ENCODE measurements at regions not wholly inside any gene's neighbourhood (a gene's known extent, or its start where the extent isn't known, plus 50 kb on each side); places are given as distances from the start of the nearest gene placed in this dataset.

GRCh38 chr3:104610730-104611652, 755.7 kb upstream of the ALCAM start:
- no peak for DNase-seq

- DNase-seq, result no peak
Measured at GRCh38 chr3:104612218-104612617, 754.5 kb upstream of the ALCAM start.

- no peak for DNase-seq
Measured at GRCh38 chr3:104614564-104614963, 752.1 kb upstream of the ALCAM start.

GRCh38 chr3:104628185-104628789, 738.4 kb upstream of the ALCAM start:
- no peak for DNase-seq

- no peak for DNase-seq
Measured at GRCh38 chr3:104629038-104629437, 737.7 kb upstream of the ALCAM start.

GRCh38 chr3:104631254-104631653, 735.5 kb upstream of the ALCAM start:
- DNase-seq, result no peak

- DNase-seq, result no peak
Measured at GRCh38 chr3:104632521-104632920, 734.2 kb upstream of the ALCAM start.

- no peak for DNase-seq
Measured at GRCh38 chr3:104632947-104633346, 733.8 kb upstream of the ALCAM start.

GRCh38 chr3:104635872-104636580, 730.7 kb upstream of the ALCAM start:
- DNase-seq, result no peak

GRCh38 chr3:104642827-104643226, 723.9 kb upstream of the ALCAM start:
- no peak for DNase-seq

GRCh38 chr3:104646196-104646595, 720.5 kb upstream of the ALCAM start:
- DNase-seq, result no peak

- DNase-seq, result no peak
Measured at GRCh38 chr3:104648823-104649222, 717.9 kb upstream of the ALCAM start.

GRCh38 chr3:104669083-104669482, 697.6 kb upstream of the ALCAM start:
- no peak for DNase-seq

GRCh38 chr3:104672331-104672730, 694.4 kb upstream of the ALCAM start:
- DNase-seq, result no peak

- no peak for DNase-seq
Measured at GRCh38 chr3:104673981-104674380, 692.7 kb upstream of the ALCAM start.

GRCh38 chr3:104676241-104676640, 690.5 kb upstream of the ALCAM start:
- no peak for DNase-seq

GRCh38 chr3:104677932-104678331, 688.8 kb upstream of the ALCAM start:
- no peak for DNase-seq

GRCh38 chr3:104685492-104685891, 681.2 kb upstream of the ALCAM start:
- DNase-seq, result no peak

- no peak for DNase-seq
Measured at GRCh38 chr3:104687362-104687761, 679.3 kb upstream of the ALCAM start.

- DNase-seq, result no peak
Measured at GRCh38 chr3:104696470-104696869, 670.2 kb upstream of the ALCAM start.

- no peak for DNase-seq
Measured at GRCh38 chr3:104711406-104711805, 655.3 kb upstream of the ALCAM start.

GRCh38 chr3:104715972-104716371, 650.7 kb upstream of the ALCAM start:
- no peak for DNase-seq

GRCh38 chr3:104717828-104718196, 648.9 kb upstream of the ALCAM start:
- DNase-seq, result no peak

GRCh38 chr3:104723000-104723399, 643.7 kb upstream of the ALCAM start:
- no peak for DNase-seq

Data from stimulated activated CD4-positive, alpha-beta T cell treated with anti-CD3 and anti-CD28 coated beads, Interleukin-4, amount 100 ng/mL, for 24 hours (primary cell).